ENCODE measurements at regions not wholly inside any gene's neighbourhood (a gene's known extent, or its start where the extent isn't known, plus 50 kb on each side); places are given as distances from the start of the nearest gene placed in this dataset.

GRCh38 chr18:27541293-27541692, 356.2 kb upstream of the CHST9 start:
- no peak for TF ChIP-seq TAF1 (IDR thresholded peaks at IDR 0.05; ENCODE audit: borderline replicate concordance, low read depth, low read length)
- no peak for TF ChIP-seq POLR2A (IDR thresholded peaks at IDR 0.05; ENCODE audit: low read depth, low read length)

Data from GM12892 (cell line).